SK-N-SH (cell line): ENCODE measurements at regions not wholly inside any gene's neighbourhood (a gene's known extent, or its start where the extent isn't known, plus 50 kb on each side); places are given as distances from the start of the nearest gene placed in this dataset.

Experiments used
- CTCF ChIA-PET: fragments of 300-600, 350-600 bp; formaldehyde crosslinking; extraction: SDS; loops from one replicate; lab custom pipeline; 2021; lab: Yijun Ruan, JAX
- POLR2A ChIA-PET: fragments of 350-600 bp; sonication (Branson Sonifier 250); formaldehyde crosslinking; extraction: SDS; loops from one replicate; lab custom pipeline; 2020; ENCODE audit warnings: antibody characterized with exemption, inconsistent platforms; lab: Yijun Ruan, JAX
- DNase-seq: peaks from one replicate; pipeline ENCODE4 v3.0.0; 2012
- H2AFZ ChIP-seq: fragments of 200-600 bp; sonication (generic); 2 replicates; pipeline ENCODE4 v1.8.1; 2016; ENCODE audit warnings: antibody characterized with exemption, mild to moderate bottlenecking, low read depth
- H3F3A ChIP-seq: fragments of 200-600 bp; sonication (generic); replicated peaks from 2 replicates; pipeline ENCODE3; 2016; ENCODE audit warnings: antibody characterized with exemption, mild to moderate bottlenecking; ENCODE audit not compliant: insufficient read depth
- H3K27ac ChIP-seq, 2 experiments: fragments of 200-500 bp in 1 of 2; fragments of 200-600 bp in 1 of 2; sonication (Bioruptor generic) in 1 of 2; sonication (generic), shearing (Covaris generic) in 1 of 2; 2 replicates each; pipeline versions ENCODE4 v1.5.1 to v1.6.1; 2014 to 2016; ENCODE audit warnings: low read depth in 2 of 2, inconsistent platforms in 1 of 2, low read length in 1 of 2, mild to moderate bottlenecking in 1 of 2, mixed read lengths in 1 of 2
- H3K27me3 ChIP-seq: fragments of 200-600 bp; sonication (generic), shearing (Covaris generic); 2 replicates; pipeline ENCODE4 v1.6.1; 2016; ENCODE audit warnings: mixed run types; ENCODE audit not compliant: insufficient read depth
- H3K36me3 ChIP-seq, 2 experiments: fragments of 200-500 bp in 1 of 2; fragments of 200-600 bp in 1 of 2; sonication (Bioruptor generic) in 1 of 2; sonication (generic) in 1 of 2; replicated peaks in 1 of 2; 2 replicates each; pipeline versions ENCODE3 to v1.5.1; 2014 to 2016; ENCODE audit warnings: low read length in 1 of 2, mild to moderate bottlenecking in 1 of 2; ENCODE audit not compliant: insufficient read depth in 2 of 2, control insufficient read depth in 1 of 2
- H3K4me1 ChIP-seq, 2 experiments: fragments of 200-500 bp in 1 of 2; fragments of 200-600 bp in 1 of 2; sonication (Bioruptor generic) in 1 of 2; sonication (generic), shearing (Covaris generic) in 1 of 2; 2 replicates each; pipeline versions ENCODE4 v1.5.1 to v1.6.1; 2014 to 2016; ENCODE audit warnings: low read depth in 1 of 2, low read length in 1 of 2, mixed run types in 1 of 2; ENCODE audit not compliant: insufficient read depth in 2 of 2, control insufficient read depth in 1 of 2
- H3K4me2 ChIP-seq: fragments of 200-600 bp; sonication (generic), shearing (Covaris generic); 2 replicates; pipeline ENCODE4 v1.6.1; 2017; ENCODE audit warnings: mixed run types
- H3K4me3 ChIP-seq, 2 experiments: fragments of 200-500 bp in 1 of 2; fragments of 200-600 bp in 1 of 2; sonication (Bioruptor generic) in 1 of 2; sonication (generic), shearing (Covaris generic) in 1 of 2; 2 replicates each; pipeline versions ENCODE4 v1.5.1 to v1.8.1; 2014 to 2016; ENCODE audit warnings: low read depth in 2 of 2, inconsistent platforms in 1 of 2, low read length in 1 of 2, mild to moderate bottlenecking in 1 of 2, mixed read lengths in 1 of 2, moderate library complexity in 1 of 2
- H3K79me2 ChIP-seq: fragments of 200-600 bp; sonication (generic); 2 replicates; pipeline ENCODE4 v1.8.1; 2017; ENCODE audit warnings: mild to moderate bottlenecking; ENCODE audit not compliant: insufficient read depth
- H3K9ac ChIP-seq: fragments of 200-600 bp; sonication (generic); 2 replicates; pipeline ENCODE4 v1.6.1; 2017; ENCODE audit warnings: mixed run types
- H3K9me2 ChIP-seq: fragments of 200-600 bp; sonication (generic); 2 replicates; pipeline ENCODE4 v1.6.1; 2017; ENCODE audit warnings: mixed run types
- H3K9me3 ChIP-seq: fragments of 200-600 bp; sonication (generic); 2 replicates; pipeline ENCODE4 v1.6.1; 2017; ENCODE audit warnings: mixed run types, mild to moderate bottlenecking, moderate library complexity
- H4K20me1 ChIP-seq: fragments of 200-600 bp; sonication (generic); 2 replicates; pipeline ENCODE4 v1.6.1; 2017; ENCODE audit warnings: mild to moderate bottlenecking, mixed run types; ENCODE audit not compliant: insufficient read depth
- ELF1 ChIP-seq: IDR thresholded peaks from 2 replicates; pipeline ENCODE4 v1.4.0; 2012
- EZH2phosphoT487 ChIP-seq: fragments of 200-600 bp; sonication (generic); IDR thresholded peaks from 2 replicates; pipeline ENCODE4 v1.6.1; 2017; ENCODE audit warnings: low read depth, mixed run types, mild to moderate bottlenecking, antibody characterized with exemption, moderate library complexity, borderline replicate concordance
- FOSL2 ChIP-seq: IDR thresholded peaks from 2 replicates; pipeline ENCODE4 v1.4.0; 2012; ENCODE audit warnings: low read depth, mild to moderate bottlenecking, moderate library complexity, borderline replicate concordance
- GABPA ChIP-seq: IDR thresholded peaks from 2 replicates; pipeline ENCODE4 v1.4.0; 2012; ENCODE audit warnings: low read depth, mild to moderate bottlenecking
- GATA2 ChIP-seq: sonication (generic); formaldehyde crosslinking; IDR thresholded peaks from 2 replicates; pipeline ENCODE4 v1.5.0; 2020; ENCODE audit warnings: mild to moderate bottlenecking, missing genetic modification reagents
- IRF3 ChIP-seq: fragments of 150-350 bp; IDR thresholded peaks from 2 replicates; pipeline ENCODE4 v1.6.1; 2016; ENCODE audit warnings: mild to moderate bottlenecking, low read depth, low read length
- JUND ChIP-seq: IDR thresholded peaks from 2 replicates; pipeline ENCODE4 v1.4.0; 2012
- MEF2A ChIP-seq: IDR thresholded peaks from 2 replicates; pipeline ENCODE4 v1.4.0; 2012; ENCODE audit warnings: low read depth, borderline replicate concordance
- NFIC ChIP-seq: IDR thresholded peaks from 2 replicates; pipeline ENCODE4 v1.4.0; 2012; ENCODE audit warnings: borderline replicate concordance
- RXRA ChIP-seq: IDR thresholded peaks from 2 replicates; pipeline ENCODE4 v1.4.0; 2012; ENCODE audit warnings: low read depth, mild to moderate bottlenecking, borderline replicate concordance
- SIN3A ChIP-seq: IDR thresholded peaks from 2 replicates; pipeline ENCODE4 v1.6.1; 2012; ENCODE audit warnings: low read depth, mild to moderate bottlenecking, low read length, moderate library complexity, borderline replicate concordance
- TCF12 ChIP-seq: IDR thresholded peaks from 2 replicates; pipeline ENCODE4 v1.4.0; 2012
- USF2 ChIP-seq: fragments of 150-350 bp; IDR thresholded peaks from 2 replicates; pipeline ENCODE4 v1.6.1; 2017; ENCODE audit warnings: antibody characterized with exemption, low read length, low read depth, borderline replicate concordance
- WGBS: methylation state at CpG from one replicate; pipeline ENCODE4 v1.1.6; 2017; ENCODE audit warnings: low lambda C conversion rate; 5-methylcytosine and 5-hydroxymethylcytosine counted together
- TF ChIP-seq, protein P1 (sequence below): fragments of 200-600 bp; sonication (generic); IDR thresholded peaks from 2 replicates; pipeline ENCODE4 v1.6.1; 2017; ENCODE audit warnings: antibody characterized with exemption, mild to moderate bottlenecking, moderate library complexity
- TF ChIP-seq, protein P2 (sequence below): IDR thresholded peaks from 2 replicates; pipeline ENCODE4 v1.6.1; 2012; ENCODE audit warnings: mild to moderate bottlenecking, low read depth, low read length, moderate library complexity

GRCh38 chr9:20135119-20135697, 346.4 kb upstream of the SLC24A2 start (continued):
- TF ChIP-seq, protein P1, sequence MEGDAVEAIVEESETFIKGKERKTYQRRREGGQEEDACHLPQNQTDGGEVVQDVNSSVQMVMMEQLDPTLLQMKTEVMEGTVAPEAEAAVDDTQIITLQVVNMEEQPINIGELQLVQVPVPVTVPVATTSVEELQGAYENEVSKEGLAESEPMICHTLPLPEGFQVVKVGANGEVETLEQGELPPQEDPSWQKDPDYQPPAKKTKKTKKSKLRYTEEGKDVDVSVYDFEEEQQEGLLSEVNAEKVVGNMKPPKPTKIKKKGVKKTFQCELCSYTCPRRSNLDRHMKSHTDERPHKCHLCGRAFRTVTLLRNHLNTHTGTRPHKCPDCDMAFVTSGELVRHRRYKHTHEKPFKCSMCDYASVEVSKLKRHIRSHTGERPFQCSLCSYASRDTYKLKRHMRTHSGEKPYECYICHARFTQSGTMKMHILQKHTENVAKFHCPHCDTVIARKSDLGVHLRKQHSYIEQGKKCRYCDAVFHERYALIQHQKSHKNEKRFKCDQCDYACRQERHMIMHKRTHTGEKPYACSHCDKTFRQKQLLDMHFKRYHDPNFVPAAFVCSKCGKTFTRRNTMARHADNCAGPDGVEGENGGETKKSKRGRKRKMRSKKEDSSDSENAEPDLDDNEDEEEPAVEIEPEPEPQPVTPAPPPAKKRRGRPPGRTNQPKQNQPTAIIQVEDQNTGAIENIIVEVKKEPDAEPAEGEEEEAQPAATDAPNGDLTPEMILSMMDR: no peak
- TF ChIP-seq SIN3A: no peak

GRCh38 chr9:20125727-20126126, 336.9 kb upstream of the SLC24A2 start:
- Histone ChIP-seq H3K9me3 (no peaks in the 10 kb centered on the region), H3K9me2 (no peaks in the 10 kb centered on the region), H3F3A (no peaks in the 10 kb centered on the region), H3K27ac (no peak overlapping the region), H3K36me3 (no peaks in the 10 kb centered on the region), H3K4me3 (no peak overlapping the region), H3K9ac (no peak overlapping the region), H2AFZ (no peak overlapping the region), H4K20me1 (no peaks in the 10 kb centered on the region), H3K4me1 (peaks cover 0 to 6% of the 10 kb centered on the region in 2 experiments; a peak in 2 of 4 replicates), H3K4me2 (no peak overlapping the region), H3K79me2 (no peaks in the 10 kb centered on the region), H3K27me3 (no peaks in the 10 kb centered on the region)
- DNase-seq: peak; percentile 3
- TF ChIP-seq IRF3 (no peak), TCF12 (no peak), USF2 (no peak), EZH2phosphoT487 (no peak), RXRA (no peak), MEF2A (no peak), JUND (no peak), ELF1 (no peak)
- POLR2A ChIA-PET: no interaction called here
- WGBS: 0% methylated on average over 1 of the region's 1 CpG
- CTCF ChIA-PET: interaction anchor here (1.4 kb wide), 2 partner anchors 226 to 231 kb away, joined by 3 read pairs; no protein-coding TSS in a partner anchor

DNA sequence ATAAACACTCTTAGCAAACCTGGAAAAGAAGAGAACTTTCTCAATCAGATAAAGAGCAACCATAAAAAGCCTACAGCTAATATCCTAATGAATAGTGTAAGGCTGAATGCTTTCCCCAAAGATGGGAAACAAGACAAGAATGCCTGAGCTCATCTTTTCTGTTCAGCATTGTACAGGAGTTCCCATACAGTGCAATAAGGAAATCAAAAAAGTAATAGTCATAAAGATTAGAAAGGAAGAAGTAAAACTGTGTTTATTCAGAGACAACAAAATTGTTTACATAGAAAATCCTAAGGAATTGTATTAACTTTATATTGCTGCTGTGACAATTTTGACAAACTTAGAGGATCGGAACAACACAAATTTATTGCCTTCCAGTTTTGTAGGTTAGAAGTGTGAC, 330.7 kb upstream of the SLC24A2 start:
- H2AFZ ChIP-seq: no peak overlapping the region
- no peaks in the 10 kb centered on the region for H3K27me3 ChIP-seq
- H3K36me3 ChIP-seq: no peaks in the 10 kb centered on the region
- no peaks in the 10 kb centered on the region for H3K9me3 ChIP-seq
- H3K9ac ChIP-seq: no peak overlapping the region
- CTCF ChIA-PET: interaction anchor here (0.6 kb wide), 2 partner anchors 10 to 20 kb away, joined by 3 read pairs; no protein-coding TSS in a partner anchor
- H3K79me2 ChIP-seq: no peaks in the 10 kb centered on the region
- H3K4me2 ChIP-seq: no peak overlapping the region
- DNase-seq: no peak
- H3K4me1 ChIP-seq: no peaks in the 10 kb centered on the region
- H3K27ac ChIP-seq: no peak overlapping the region
- no peak overlapping the region for H3K4me3 ChIP-seq
- WGBS: 57% methylated on average over 1 of the region's 1 CpG
- H4K20me1 ChIP-seq: no peaks in the 10 kb centered on the region
- POLR2A ChIA-PET: no interaction called here
- no peaks in the 10 kb centered on the region for H3K9me2 ChIP-seq
- H3F3A ChIP-seq: no peaks in the 10 kb centered on the region
- TF ChIP-seq GABPA (no peak), FOSL2 (no peak), NFIC (no peak), GATA2 (CRISPR knock-in tag) (no peak), EZH2phosphoT487 (no peak)
- TF ChIP-seq, protein P2, sequence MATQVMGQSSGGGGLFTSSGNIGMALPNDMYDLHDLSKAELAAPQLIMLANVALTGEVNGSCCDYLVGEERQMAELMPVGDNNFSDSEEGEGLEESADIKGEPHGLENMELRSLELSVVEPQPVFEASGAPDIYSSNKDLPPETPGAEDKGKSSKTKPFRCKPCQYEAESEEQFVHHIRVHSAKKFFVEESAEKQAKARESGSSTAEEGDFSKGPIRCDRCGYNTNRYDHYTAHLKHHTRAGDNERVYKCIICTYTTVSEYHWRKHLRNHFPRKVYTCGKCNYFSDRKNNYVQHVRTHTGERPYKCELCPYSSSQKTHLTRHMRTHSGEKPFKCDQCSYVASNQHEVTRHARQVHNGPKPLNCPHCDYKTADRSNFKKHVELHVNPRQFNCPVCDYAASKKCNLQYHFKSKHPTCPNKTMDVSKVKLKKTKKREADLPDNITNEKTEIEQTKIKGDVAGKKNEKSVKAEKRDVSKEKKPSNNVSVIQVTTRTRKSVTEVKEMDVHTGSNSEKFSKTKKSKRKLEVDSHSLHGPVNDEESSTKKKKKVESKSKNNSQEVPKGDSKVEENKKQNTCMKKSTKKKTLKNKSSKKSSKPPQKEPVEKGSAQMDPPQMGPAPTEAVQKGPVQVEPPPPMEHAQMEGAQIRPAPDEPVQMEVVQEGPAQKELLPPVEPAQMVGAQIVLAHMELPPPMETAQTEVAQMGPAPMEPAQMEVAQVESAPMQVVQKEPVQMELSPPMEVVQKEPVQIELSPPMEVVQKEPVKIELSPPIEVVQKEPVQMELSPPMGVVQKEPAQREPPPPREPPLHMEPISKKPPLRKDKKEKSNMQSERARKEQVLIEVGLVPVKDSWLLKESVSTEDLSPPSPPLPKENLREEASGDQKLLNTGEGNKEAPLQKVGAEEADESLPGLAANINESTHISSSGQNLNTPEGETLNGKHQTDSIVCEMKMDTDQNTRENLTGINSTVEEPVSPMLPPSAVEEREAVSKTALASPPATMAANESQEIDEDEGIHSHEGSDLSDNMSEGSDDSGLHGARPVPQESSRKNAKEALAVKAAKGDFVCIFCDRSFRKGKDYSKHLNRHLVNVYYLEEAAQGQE: no peak
- TF ChIP-seq, protein P1: no peak
